ENCODE measurements at regions not wholly inside any gene's neighbourhood (a gene's known extent, or its start where the extent isn't known, plus 50 kb on each side); places are given as distances from the start of the nearest gene placed in this dataset.

- Histone ChIP-seq H3K27ac (ENCODE audit: insufficient read depth, low read length) (no peak overlapping the region), H4K8ac (ENCODE audit: low read depth in 2 of 2, low read length in 2 of 2) (no peak overlapping the region), H3K4ac (ENCODE audit: low read depth, low read length) (no peak overlapping the region), H4K20me1 (ENCODE audit: insufficient read depth, low read length) (no peaks in the 10 kb centered on the region), H2AK5ac (ENCODE audit: low read depth, low read length) (no peak overlapping the region), H3K56ac (ENCODE audit: extremely low read depth, insufficient read depth, low read length) (no peak overlapping the region), H4K5ac (ENCODE audit: low read depth, low read length) (no peak overlapping the region), H2AK9ac (replicated peaks; ENCODE audit: low read depth, low read length, poor library complexity) (no peak overlapping the region), H2BK20ac (ENCODE audit: low read depth, low read length) (no peak overlapping the region), H3K23ac (ENCODE audit: low read depth, low read length) (no peak overlapping the region), H3K14ac (replicated peaks; ENCODE audit: low read depth, low read length) (no peak overlapping the region), H3K27me3 (ENCODE audit: control insufficient read depth, insufficient read depth, low read length) (no peaks in the 10 kb centered on the region), H2BK15ac (ENCODE audit: low read depth, low read length) (no peak overlapping the region), H3K4me3 (ENCODE audit: insufficient read depth, low read depth, low read length) (no peak overlapping the region), H3K4me2 (ENCODE audit: low read depth, low read length) (no peak overlapping the region), H3K79me1 (ENCODE audit: low read depth in 1 of 2, low read length in 2 of 2) (no peaks in the 10 kb centered on the region), H3K9me3 (ENCODE audit: control insufficient read depth, insufficient read depth, low read length) (no peaks in the 10 kb centered on the region), H3K4me1 (ENCODE audit: control insufficient read depth, insufficient read depth, low read length) (no peaks in the 10 kb centered on the region), H4K91ac (ENCODE audit: insufficient read depth, low read depth, low read length) (no peak overlapping the region), H3K9ac (ENCODE audit: low read depth, low read length) (no peak overlapping the region), H3K18ac (ENCODE audit: low read depth, low read length) (no peak overlapping the region), H2BK120ac (ENCODE audit: low read depth, low read length) (no peak overlapping the region), H3K9me1 (ENCODE audit: insufficient read depth, low read length) (no peaks in the 10 kb centered on the region), H2BK5ac (ENCODE audit: low read depth, low read length, poor library complexity, severe bottlenecking) (no peak overlapping the region), H2AFZ (replicated peaks; ENCODE audit: low read length, poor library complexity) (no peak overlapping the region), H3K36me3 (ENCODE audit: control insufficient read depth, insufficient read depth, low read length) (no peaks in the 10 kb centered on the region)
- ChIA-PET POLR2A (ENCODE audit: unreplicated experiment) (no interaction called here), CTCF (no interaction called here)
- in situ Hi-C loops (cut with MboI; ENCODE audit: low sequenced_read_pairs) (no loop called here), dilution Hi-C loops (cut with HindIII; ENCODE audit: low sequenced_read_pairs, unreplicated experiment) (no loop called here), intact Hi-C loops (cut with micrococcal nuclease) (no loop called here)
- no peak for TF ChIP-seq SMC3 (IDR thresholded peaks at IDR 0.05; ENCODE audit: low read depth, low read length)
- TF ChIP-seq ELK1 (IDR thresholded peaks at IDR 0.05; ENCODE audit: borderline replicate concordance, low read depth, low read length), result no peak
- TF ChIP-seq, protein P1, sequence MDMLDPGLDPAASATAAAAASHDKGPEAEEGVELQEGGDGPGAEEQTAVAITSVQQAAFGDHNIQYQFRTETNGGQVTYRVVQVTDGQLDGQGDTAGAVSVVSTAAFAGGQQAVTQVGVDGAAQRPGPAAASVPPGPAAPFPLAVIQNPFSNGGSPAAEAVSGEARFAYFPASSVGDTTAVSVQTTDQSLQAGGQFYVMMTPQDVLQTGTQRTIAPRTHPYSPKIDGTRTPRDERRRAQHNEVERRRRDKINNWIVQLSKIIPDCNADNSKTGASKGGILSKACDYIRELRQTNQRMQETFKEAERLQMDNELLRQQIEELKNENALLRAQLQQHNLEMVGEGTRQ (IDR thresholded peaks at IDR 0.05; ENCODE audit: low read depth, low read length), result no peak
- TF ChIP-seq RCOR1 (IDR thresholded peaks at IDR 0.05; ENCODE audit: insufficient replicate concordance, low read length), result no peak
- ATAC-seq (ENCODE audit: low read depth) (no peak), DNase-seq (no peak)
- BruUV-seq (replicated peaks), result no TSS peak
These were observed 965.2 kb downstream of the TTLL7 start for GRCh38 chr1:83033682-83034081.
